ENCODE measurements at regions not wholly inside any gene's neighbourhood (a gene's known extent, or its start where the extent isn't known, plus 50 kb on each side); places are given as distances from the start of the nearest gene placed in this dataset.

- peak overlapping the region; percentile 57 to 67 for H3K27ac ChIP-seq
- H3K36me3 ChIP-seq: no peaks in the 10 kb centered on the region
- intact Hi-C loops (cut with DNase I; ENCODE audit: low total_unique reads): no loop called here
- no peak overlapping the region for H3K4me3 ChIP-seq
- H3K27me3 ChIP-seq: no peaks in the 10 kb centered on the region
- no peaks in the 10 kb centered on the region for H3K4me1 ChIP-seq
- H3K9me3 ChIP-seq: no peaks in the 10 kb centered on the region
- peak in 1 of 2 donors; percentile 48 for DNase-seq
- TF ChIP-seq POLR2A (IDR thresholded peaks at IDR 0.05) (no peak), CTCF (IDR thresholded peaks at IDR 0.05) (no peak)
Observed at GRCh38 chr15:61720197-61720704, 340.0 kb downstream of the VPS13C start.

- no peaks in the 10 kb centered on the region for H3K4me1 ChIP-seq
- TF ChIP-seq POLR2A (IDR thresholded peaks at IDR 0.05) (no peak), CTCF (IDR thresholded peaks at IDR 0.05) (no peak)
- no peaks in the 10 kb centered on the region for H3K27me3 ChIP-seq
- no peak for DNase-seq
- H3K27ac ChIP-seq: no peak overlapping the region
- H3K4me3 ChIP-seq: no peak overlapping the region
- intact Hi-C loops (cut with DNase I; ENCODE audit: low total_unique reads): no loop called here
- no peaks in the 10 kb centered on the region for H3K9me3 ChIP-seq
- H3K36me3 ChIP-seq: no peaks in the 10 kb centered on the region
Observed at GRCh38 chr15:61715082-61715481, 345.2 kb downstream of the VPS13C start.

GRCh38 chr15:61712129-61712759, 348.0 kb downstream of the VPS13C start:
- no peak for DNase-seq
- peak overlapping the region in 1 of 2 donors; percentile 21 for H3K27ac ChIP-seq
- H3K9me3 ChIP-seq: no peaks in the 10 kb centered on the region
- H3K36me3 ChIP-seq: no peaks in the 10 kb centered on the region
- TF ChIP-seq CTCF (IDR thresholded peaks at IDR 0.05) (no peak), POLR2A (IDR thresholded peaks at IDR 0.05) (no peak)
- intact Hi-C loops (cut with DNase I; ENCODE audit: low total_unique reads): no loop called here
- no peaks in the 10 kb centered on the region for H3K27me3 ChIP-seq
- H3K4me3 ChIP-seq: no peak overlapping the region
- H3K4me1 ChIP-seq: no peaks in the 10 kb centered on the region

- Histone ChIP-seq H3K27me3 (no peaks in the 10 kb centered on the region), H3K4me1 (no peaks in the 10 kb centered on the region), H3K27ac (no peak overlapping the region), H3K4me3 (no peak overlapping the region), H3K36me3 (no peaks in the 10 kb centered on the region), H3K9me3 (no peaks in the 10 kb centered on the region)
- DNase-seq: no peak
- TF ChIP-seq POLR2A (IDR thresholded peaks at IDR 0.05): no peak
- no peak for TF ChIP-seq CTCF (IDR thresholded peaks at IDR 0.05)
- intact Hi-C loops (cut with DNase I; ENCODE audit: low total_unique reads): no loop called here
Observed at GRCh38 chr15:61702224-61703020, 357.8 kb downstream of the VPS13C start.

- intact Hi-C loops (cut with DNase I; ENCODE audit: low total_unique reads): no loop called here
- no peak for DNase-seq
- no peak for TF ChIP-seq POLR2A (IDR thresholded peaks at IDR 0.05)
- TF ChIP-seq CTCF (IDR thresholded peaks at IDR 0.05): no peak
Observed at GRCh38 chr15:61701455-61701854, 358.8 kb downstream of the VPS13C start.

More at GRCh38 chr15:61701455-61701854, 358.8 kb downstream of the VPS13C start:
- Histone ChIP-seq H3K27ac (no peak overlapping the region), H3K27me3 (no peaks in the 10 kb centered on the region), H3K36me3 (no peaks in the 10 kb centered on the region), H3K9me3 (no peaks in the 10 kb centered on the region), H3K4me1 (no peaks in the 10 kb centered on the region), H3K4me3 (no peak overlapping the region)

All from uterus (tissue), 3 donors.